CD4-positive, alpha-beta T cell treated with Interleukin-10 for 1 hour (primary cell): ENCODE measurements at regions not wholly inside any gene's neighbourhood (a gene's known extent, or its start where the extent isn't known, plus 50 kb on each side); places are given as distances from the start of the nearest gene placed in this dataset.
"Not testable (repeated sequence)": the region's sequence is repeated elsewhere in the genome, so short reads cannot be mapped to it uniquely, and the experiment has no call there.

ENCODE experiments used
- DNase-seq: peaks from one replicate; pipeline ENCODE4 v3.0.0-alpha.2; 2020

- DNase-seq: no peak
Measured at GRCh38 chrX:45630078-45630477, 429.4 kb upstream of the DIPK2B start.

GRCh38 chrX:45628041-45628440, 427.4 kb upstream of the DIPK2B start:
- DNase-seq: no peak

DNA sequence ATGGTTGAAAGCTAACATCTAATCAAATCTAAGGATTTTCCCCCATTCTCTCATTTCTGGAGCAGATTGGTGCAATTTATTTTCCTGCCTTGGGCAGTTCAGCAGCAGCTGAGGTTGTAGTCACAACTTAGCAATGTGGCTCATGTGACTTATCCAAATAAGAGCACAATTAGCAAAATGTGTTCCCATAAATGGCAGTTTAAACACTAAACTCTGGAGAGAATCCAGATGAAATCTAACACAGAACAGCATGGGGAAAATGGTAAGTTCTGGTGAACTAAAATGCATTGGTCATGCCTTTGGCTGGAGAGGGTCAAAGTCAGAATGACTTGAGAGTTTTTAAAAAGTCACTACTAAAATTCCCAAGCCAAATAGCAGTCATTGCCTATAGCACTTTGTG, 422.6 kb upstream of the DIPK2B start:
- DNase-seq: no peak

DNA sequence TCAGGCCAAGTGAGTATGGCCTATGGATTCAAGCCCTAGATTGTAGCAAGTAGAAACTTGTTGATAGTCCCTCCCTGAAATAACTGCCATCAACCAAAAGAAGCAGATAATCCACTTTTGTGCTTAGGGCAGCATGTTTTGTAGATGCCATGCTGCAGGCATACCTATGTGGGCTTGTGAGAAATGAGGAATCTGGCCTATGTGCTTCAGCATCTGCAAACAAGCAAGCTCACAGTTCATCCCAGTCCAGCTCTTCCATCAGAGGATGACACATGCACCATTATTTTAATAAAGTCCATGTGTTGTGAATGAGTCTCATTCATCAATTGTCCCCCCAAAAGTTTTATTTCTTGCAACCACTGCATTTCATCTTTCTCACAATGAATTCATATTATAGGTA, 421.9 kb upstream of the DIPK2B start:
- DNase-seq: no peak

DNA sequence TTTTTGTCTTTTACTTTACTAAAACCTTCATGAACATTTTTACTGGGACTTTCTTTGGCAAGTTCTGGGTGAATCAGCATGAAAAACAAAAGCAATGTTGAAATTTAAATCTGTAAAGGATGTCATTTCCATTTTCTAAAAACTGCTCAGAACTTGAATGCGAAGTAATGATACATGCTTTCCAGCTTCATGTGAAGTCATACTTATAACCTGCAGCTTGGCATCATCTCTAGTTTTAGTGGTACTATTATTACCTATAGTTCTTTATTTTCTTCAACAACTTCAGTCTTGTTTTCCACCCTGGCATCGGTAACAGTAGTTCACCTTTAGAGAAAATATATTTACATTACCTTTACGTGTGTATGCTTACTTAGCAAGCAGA, 421.4 kb upstream of the DIPK2B start:
- no peak for DNase-seq

GRCh38 chrX:45621376-45622041, 420.8 kb upstream of the DIPK2B start:
- no peak for DNase-seq

DNA sequence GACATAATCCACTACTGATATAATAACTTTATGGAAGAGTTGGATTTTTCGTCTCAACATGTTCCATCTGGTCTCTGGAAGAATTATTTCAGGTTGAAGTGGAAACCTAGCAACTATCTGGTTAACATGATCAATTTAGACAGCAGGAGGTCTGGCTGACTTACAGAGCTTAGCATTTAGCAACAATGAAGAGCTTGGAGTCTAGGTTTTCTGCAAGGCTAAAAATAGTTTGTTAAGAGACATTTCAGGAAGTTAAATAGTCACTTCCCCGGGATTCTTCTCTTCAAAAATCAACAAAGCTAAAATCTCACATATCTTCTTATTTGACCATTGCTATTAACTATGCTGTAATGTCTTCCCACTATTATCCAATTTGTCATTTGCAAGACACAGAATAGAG, 418.6 kb upstream of the DIPK2B start:
- no peak for DNase-seq

- DNase-seq: not testable (repeated sequence)
Measured at GRCh38 chrX:45615591-45615990, 414.9 kb upstream of the DIPK2B start.

GRCh38 chrX:45614853-45615252, 414.2 kb upstream of the DIPK2B start:
- no peak for DNase-seq

DNA sequence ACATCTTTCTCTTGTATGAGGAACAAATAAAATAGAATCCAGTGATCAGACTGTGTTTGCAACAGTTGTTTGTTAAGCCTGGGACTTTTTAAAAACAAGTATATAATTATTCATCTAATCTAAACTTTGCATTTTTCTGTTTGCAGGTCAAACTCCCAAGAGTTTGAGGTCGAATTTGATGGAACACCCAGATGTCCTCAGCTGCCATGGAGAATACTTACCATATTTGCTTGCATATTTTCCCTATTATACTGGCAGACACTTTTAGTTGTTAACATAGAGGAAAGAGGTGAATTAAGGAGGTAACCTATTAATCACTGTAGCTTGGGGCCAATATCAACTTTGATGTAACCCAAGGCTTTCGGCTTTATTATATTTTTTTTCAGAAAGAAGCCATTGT, 401.5 kb upstream of the DIPK2B start:
- DNase-seq: no peak

GRCh38 chrX:45601052-45601451, 400.4 kb upstream of the DIPK2B start:
- no peak for DNase-seq

DNA sequence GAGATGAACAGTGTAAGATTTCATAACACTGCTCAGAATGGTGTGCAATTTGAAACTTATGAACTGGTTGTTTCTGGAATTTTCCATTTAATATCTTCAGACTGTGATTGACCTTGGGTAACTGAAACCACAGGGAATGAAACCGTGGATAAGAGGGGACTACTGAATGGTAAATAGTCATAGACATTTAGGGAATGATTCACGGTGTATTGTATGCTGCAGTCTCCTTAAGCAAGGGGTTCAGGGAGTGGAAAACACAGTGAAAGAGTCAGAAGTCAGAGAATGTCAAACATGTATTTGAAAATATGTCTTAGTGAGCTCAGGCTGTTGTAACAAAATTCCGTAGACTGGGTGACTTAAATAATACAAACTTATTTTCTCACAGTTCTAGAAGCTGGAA, 398.2 kb upstream of the DIPK2B start:
- DNase-seq: no peak

DNA sequence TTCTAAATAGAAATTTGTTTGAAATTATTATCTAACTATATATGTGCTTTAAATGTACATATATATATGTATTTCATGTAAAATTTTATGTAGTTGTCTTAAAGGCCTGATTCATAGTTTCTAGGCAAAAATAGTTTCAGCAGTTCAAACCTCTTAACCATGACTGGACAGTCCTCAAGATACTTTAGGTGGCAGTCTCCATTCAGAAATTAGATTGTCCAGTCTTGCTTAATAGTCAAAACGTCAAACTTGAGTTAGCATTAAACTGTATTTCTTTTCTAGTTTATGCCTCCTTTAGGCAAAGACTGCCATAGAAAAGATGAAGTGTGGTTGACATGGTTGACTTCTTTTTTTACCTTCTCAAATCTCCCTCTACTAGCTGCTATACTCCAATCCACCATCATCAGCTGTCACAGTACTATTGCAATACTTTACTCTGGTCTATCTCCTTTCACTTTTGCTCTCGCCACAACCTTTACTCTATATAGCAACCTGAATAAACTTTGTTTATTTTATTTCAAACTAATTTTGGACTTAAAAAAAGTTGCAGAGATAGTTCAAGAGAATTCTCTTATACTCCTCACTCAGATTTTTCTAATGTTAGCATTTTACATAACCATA, 395.6 kb upstream of the DIPK2B start:
- no peak for DNase-seq

DNA sequence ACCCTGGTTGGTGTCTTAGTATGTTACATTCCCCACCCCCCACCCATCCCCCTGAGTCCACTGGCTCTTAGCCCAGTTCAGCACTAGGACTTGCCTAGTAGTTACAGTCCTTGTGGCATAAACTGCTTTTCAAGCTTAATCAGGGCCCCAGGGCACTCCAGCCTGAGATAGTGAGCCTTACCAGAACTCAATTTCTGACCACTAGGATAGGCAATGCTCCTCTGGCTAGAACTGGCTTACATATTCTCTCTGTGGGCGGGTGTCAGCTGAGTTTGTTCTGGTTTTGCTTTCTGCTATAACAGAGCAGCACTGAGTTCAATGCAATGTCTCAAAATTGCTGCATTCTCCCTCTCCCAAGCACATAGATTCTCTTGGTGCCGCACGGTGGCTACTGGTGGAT, 391.4 kb upstream of the DIPK2B start:
- no peak for DNase-seq

DNA sequence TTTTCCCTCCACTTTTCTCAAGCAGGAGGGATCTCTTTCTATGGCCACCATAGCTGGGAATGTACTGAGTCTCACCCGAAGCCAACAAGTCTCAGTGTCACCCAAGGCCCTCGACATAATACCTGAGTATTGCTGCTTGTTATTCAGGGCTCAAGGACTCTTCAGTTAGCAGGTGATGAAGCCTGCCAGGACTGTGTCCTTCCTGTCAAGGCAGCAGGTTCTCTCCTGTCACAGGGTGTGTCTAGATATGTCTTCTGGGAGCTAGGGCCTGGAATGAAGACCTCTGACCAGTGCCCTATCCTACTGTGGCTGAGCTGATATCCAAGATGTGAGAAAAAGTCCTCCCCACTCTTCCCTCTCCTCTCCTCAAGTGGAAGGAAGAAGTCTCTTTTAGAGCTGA, 391.0 kb upstream of the DIPK2B start:
- no peak for DNase-seq

- DNase-seq: no peak
Measured at GRCh38 chrX:45584717-45585116, 384.0 kb upstream of the DIPK2B start.

DNA sequence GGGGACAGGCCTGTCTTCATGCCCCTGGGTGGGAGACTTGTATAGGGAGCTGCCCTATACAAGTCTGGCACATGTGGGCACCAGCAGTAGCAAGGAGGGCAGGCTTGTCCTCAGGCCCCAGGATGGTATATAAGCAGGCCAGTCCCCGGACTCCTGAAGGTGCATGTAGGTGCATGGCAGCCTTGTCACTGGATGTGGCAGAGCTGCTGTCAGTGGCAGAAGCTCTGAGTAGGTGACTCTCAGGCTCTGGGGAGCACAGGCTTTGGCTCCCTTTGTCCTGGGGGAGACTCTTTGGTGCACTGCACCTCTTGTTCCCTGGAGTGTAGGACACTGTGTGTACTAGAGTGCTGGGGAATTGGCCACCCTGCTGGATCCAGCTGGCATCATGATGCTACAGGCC, 376.7 kb upstream of the DIPK2B start:
- DNase-seq: no peak

DNA sequence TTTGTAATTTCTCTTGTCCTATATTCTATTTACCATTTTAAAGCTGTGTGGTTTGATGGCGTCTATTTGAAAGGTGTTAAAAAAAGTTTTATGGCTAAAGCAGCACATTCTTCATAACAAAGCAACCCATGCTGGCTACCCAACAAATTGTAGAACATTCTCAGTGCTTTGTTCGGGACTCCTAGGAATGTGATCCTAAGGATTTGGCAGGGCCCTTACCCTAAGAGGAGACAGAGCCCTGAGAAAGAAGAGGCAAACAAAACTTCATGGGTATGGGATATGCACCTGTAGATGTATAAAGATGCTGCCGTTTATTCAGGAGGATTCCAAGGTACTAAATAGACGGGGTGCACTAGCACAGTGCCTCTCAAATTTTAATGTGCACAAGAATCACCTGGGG, 370.8 kb upstream of the DIPK2B start:
- no peak for DNase-seq

DNA sequence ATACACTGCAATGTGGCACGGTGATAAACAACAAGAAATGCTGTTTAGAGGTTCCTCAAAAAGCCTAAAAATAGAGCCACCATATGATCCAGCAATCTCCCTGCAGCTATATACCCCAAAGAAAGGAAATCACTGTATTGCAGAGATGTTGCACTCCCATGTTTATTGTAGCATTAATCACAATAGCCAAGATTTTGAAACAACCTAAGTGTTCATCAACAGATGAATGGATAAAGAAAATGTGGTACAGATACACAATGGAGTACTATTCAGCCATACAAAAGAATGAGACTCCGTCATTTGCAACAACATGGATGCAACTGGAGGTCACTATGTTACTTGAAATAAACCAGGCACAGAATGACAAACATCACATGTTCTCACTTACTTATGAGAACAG, 365.8 kb upstream of the DIPK2B start:
- DNase-seq: no peak

DNA sequence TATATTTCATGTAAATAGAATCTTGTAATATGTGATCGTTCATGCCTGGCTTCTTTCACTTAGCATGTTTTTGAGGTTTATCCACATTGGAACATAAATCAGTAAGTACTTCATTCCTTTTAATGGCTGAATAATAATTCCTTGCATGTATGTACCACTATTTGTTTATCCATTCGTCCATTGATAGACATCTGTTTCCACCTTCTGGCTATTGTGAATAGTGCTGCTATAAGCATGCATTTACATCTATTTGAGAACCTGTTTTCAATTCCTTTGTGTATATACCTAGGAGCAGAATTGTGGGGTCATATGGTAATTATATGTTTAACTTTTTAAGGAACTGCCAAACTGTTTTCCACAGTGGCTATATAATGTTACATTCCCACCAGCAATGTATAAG, 356.7 kb upstream of the DIPK2B start:
- no peak for DNase-seq

DNA sequence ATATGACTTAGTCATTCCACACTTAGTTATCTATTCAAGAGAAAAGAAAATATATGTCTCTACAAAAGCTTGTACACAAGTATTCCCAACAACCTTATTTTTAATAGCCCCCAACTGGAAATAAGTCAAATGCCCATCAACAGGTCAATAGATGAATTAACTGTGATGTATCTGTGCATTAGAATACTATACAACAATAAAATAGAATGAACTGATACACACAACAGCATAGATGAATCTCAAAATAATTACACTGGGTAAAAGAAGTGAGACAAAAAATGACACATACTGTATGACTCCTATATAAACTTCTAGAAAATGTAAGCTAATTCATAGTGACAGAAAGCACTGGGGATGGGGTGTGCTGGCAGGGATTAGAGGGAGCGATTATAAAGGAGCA, 354.1 kb upstream of the DIPK2B start:
- DNase-seq: no peak

- DNase-seq: no peak
Measured at GRCh38 chrX:45553417-45553816, 352.7 kb upstream of the DIPK2B start.

- not testable (repeated sequence) for DNase-seq
Measured at GRCh38 chrX:45546697-45547096, 346.0 kb upstream of the DIPK2B start.

DNA sequence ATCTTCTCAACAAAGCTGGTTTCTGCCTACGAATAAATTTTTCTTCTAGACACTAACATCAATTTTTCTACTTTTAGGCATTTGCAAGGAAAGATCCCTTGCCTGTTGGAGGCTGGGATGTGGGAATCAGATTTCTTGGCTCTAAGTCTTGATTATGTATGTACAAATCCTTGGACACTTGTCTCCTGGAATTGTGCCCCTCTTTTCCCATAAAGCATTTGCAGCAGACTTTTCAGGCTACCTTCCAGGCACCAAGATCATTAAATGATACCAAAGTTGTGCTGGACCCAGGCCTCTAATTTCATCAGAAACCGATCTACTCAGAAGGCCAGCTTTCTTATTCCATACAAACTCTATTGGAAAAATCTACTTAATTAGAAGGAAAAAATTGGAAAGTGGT, 339.5 kb upstream of the DIPK2B start:
- DNase-seq: no peak

DNA sequence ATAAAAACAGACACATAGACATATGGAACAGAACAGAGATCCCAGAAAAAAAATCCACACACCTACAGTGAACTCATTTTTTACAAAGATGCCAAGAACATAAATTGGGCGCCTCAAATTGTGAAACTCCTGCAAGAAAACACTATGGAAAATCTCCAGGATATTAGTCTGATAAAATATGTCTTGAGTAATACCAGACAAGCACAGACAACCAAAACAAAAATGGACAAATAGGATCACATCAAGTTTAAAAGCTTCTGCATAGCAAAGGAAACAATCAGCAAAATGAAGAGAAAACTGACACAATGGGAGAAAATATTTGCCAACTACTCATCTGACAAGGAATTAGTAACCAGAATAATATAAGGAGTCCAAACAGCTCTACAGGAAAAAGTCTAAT, 337.3 kb upstream of the DIPK2B start:
- no peak for DNase-seq
